ENCODE measurements at regions not wholly inside any gene's neighbourhood (a gene's known extent, or its start where the extent isn't known, plus 50 kb on each side); places are given as distances from the start of the nearest gene placed in this dataset.

GRCh38 chr6:2296781-2297180 is 51.4 kb upstream of the GMDS start:
- peaks cover 31 to 40% of the 10 kb centered on the region in 2 donors for H3K9me3 Mint-ChIP-seq
- intact Hi-C loops (cut with micrococcal nuclease) = no loop called here
- no peaks in the 10 kb centered on the region for H3K27me3 ChIP-seq (ENCODE audit: control insufficient read depth, insufficient read depth, low read length)
- no peak overlapping the region for H3K27ac ChIP-seq (ENCODE audit: low read length)
- DNase-seq (no peak), ATAC-seq (no peak)
- no peaks in the 10 kb centered on the region for H3K27me3 Mint-ChIP-seq (ENCODE audit: low read depth in 2 of 2)
- WGBS (ENCODE audit: insufficient coverage) = 100% methylated on average over 2 of the region's 2 CpGs
- no peak for TF ChIP-seq CTCF (IDR thresholded peaks at IDR 0.05)
- H3K9me3 ChIP-seq (ENCODE audit: control insufficient read depth, insufficient read depth, low read length) = peaks cover 38% of the 10 kb centered on the region
- no peaks in the 10 kb centered on the region for H3K36me3 ChIP-seq (ENCODE audit: control insufficient read depth, insufficient read depth, low read length)
- H3K4me3 ChIP-seq (ENCODE audit: low read length) = no peak overlapping the region
- H3K4me1 ChIP-seq (ENCODE audit: control insufficient read depth, insufficient read depth, low read length) = no peaks in the 10 kb centered on the region
- H3K27ac Mint-ChIP-seq = no peak overlapping the region
- no peak overlapping the region for H3K4me3 Mint-ChIP-seq
- H3K36me3 Mint-ChIP-seq = peaks cover 59% of the 10 kb centered on the region
- no peaks in the 10 kb centered on the region for H3K4me1 Mint-ChIP-seq

Data from natural killer cell (primary cell).